ENCODE measurements at regions not wholly inside any gene's neighbourhood (a gene's known extent, or its start where the extent isn't known, plus 50 kb on each side); places are given as distances from the start of the nearest gene placed in this dataset.

GRCh38 chr6:89028774-89029173 lies 51.8 kb upstream of the PNRC1 start:
- TF ChIP-seq POLR2A (IDR thresholded peaks at IDR 0.05) (no peak), EP300 (IDR thresholded peaks at IDR 0.05) (no peak), CTCF (IDR thresholded peaks at IDR 0.05) (no peak)
- WGBS, 3 donors = 92 to 95% (median 93%) methylated on average over 6 of the region's 6 CpGs
- intact Hi-C loops (cut with DNase I) = no loop called here

DNA sequence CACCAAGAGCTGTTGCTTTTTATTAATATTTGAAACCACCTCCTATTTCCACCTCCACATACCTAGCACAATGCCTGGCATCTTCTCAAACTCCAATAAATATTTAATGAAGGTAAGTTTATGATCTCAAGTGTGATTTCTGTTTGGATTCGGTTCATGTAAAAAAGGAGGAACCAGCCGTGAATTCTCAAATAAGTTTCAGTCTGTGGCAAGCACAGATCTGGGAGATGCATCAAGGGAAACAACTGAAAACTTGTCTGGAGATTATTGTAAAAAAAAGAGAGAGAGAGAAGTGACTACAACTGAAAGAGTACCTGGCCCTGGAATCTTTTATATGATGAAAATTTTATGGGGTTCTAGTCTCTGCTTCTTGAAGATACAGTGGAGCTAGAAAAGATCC lies 52.8 kb upstream of the PNRC1 start:
- intact Hi-C loops (cut with DNase I) = no loop called here
- TF ChIP-seq EP300 (IDR thresholded peaks at IDR 0.05) (no peak), POLR2A (IDR thresholded peaks at IDR 0.05) (no peak), CTCF (IDR thresholded peaks at IDR 0.05) (no peak)
- Histone ChIP-seq H3K4me1 (ENCODE audit: insufficient read depth) (peaks cover 7% of the 10 kb centered on the region), H3K27ac (no peak overlapping the region), H3K9me3 (no peaks in the 10 kb centered on the region), H3K36me3 (no peaks in the 10 kb centered on the region), H3K4me3 (no peak overlapping the region), H3K27me3 (no peaks in the 10 kb centered on the region)
- 58 to 69% (median 69%) methylated on average over 2 of the region's 2 CpGs for WGBS, 3 donors
- DNase-seq = no peak

More at GRCh38 chr6:89028774-89029173, 51.8 kb upstream of the PNRC1 start:
- H3K36me3 ChIP-seq = no peaks in the 10 kb centered on the region
- H3K27me3 ChIP-seq = no peaks in the 10 kb centered on the region
- no peak overlapping the region for H3K27ac ChIP-seq
- H3K9me3 ChIP-seq = no peaks in the 10 kb centered on the region
- no peak for DNase-seq
- H3K4me3 ChIP-seq = no peak overlapping the region
- H3K4me1 ChIP-seq (ENCODE audit: insufficient read depth) = peaks cover 4% of the 10 kb centered on the region

DNA sequence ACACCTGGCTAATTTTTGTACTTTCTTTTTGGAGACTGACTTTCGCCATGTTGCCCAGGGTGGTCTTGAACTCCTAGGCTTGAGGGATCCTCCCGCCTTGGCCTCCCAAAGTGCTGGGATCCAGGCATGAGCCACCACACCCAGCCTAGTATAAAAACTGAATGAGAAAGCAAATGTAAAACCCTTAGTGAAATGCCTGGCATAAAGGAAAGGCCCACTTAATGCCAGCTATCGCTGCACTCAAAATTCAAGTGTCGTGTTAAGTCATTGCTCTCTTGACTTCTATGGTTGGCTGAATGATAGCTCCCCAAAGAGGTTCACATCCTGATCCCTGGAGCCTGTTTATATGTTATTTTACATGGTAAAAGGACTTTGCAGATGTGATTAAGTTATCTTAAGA lies 54.4 kb upstream of the PNRC1 start:
- intact Hi-C loops (cut with DNase I) = no loop called here
- peaks cover 7% of the 10 kb centered on the region for H3K4me1 ChIP-seq (ENCODE audit: insufficient read depth)
- DNase-seq = no peak
- H3K36me3 ChIP-seq = no peaks in the 10 kb centered on the region
- H3K9me3 ChIP-seq = no peaks in the 10 kb centered on the region
- no peak overlapping the region for H3K4me3 ChIP-seq
- H3K27me3 ChIP-seq = no peaks in the 10 kb centered on the region
- TF ChIP-seq POLR2A (IDR thresholded peaks at IDR 0.05) = no peak
- TF ChIP-seq EP300 (IDR thresholded peaks at IDR 0.05) = no peak
- TF ChIP-seq CTCF (IDR thresholded peaks at IDR 0.05) = no peak
- WGBS, 3 donors = 97 to 100% (median 98%) methylated on average over 4 of the region's 4 CpGs
- H3K27ac ChIP-seq = no peak overlapping the region

DNA sequence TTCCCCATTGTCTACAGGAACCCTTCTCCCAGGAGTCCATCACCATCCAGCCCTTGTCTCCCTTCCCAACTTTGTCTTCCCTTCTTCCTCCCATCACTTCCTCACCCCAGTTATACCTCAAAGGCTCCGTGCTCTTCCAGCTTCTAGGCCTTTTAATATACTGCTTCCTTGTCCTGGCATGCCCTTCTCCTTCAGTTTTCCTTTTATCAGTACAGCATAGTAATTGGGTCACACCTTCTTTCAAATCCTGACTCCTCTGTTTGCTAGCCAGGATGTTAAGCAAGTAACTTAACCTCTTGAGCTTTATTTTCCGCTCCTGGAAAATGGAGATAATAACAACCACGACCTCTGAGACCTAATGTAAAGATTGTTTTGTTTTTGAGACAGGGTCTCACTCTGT lies 54.9 kb upstream of the PNRC1 start:
- TF ChIP-seq EP300 (IDR thresholded peaks at IDR 0.05) (no peak), POLR2A (IDR thresholded peaks at IDR 0.05) (no peak)
- Histone ChIP-seq H3K27ac (no peak overlapping the region), H3K36me3 (no peaks in the 10 kb centered on the region), H3K9me3 (no peaks in the 10 kb centered on the region), H3K4me1 (ENCODE audit: insufficient read depth) (peaks cover 7% of the 10 kb centered on the region), H3K4me3 (no peak overlapping the region), H3K27me3 (no peaks in the 10 kb centered on the region)
- intact Hi-C loops (cut with DNase I) = no loop called here
- WGBS, 3 donors = 85 to 91% (median 89%) methylated on average over 3 of the region's 3 CpGs
- no peak for DNase-seq

- Histone ChIP-seq H3K4me3 (no peak overlapping the region), H3K9me3 (no peaks in the 10 kb centered on the region), H3K27me3 (no peaks in the 10 kb centered on the region), H3K4me1 (ENCODE audit: insufficient read depth) (peaks cover 7% of the 10 kb centered on the region), H3K36me3 (no peaks in the 10 kb centered on the region), H3K27ac (peak overlapping the region in 1 of 2 donors; percentile 31)
- no peak for TF ChIP-seq CTCF (IDR thresholded peaks at IDR 0.05)
- TF ChIP-seq POLR2A (IDR thresholded peaks at IDR 0.05) = no peak
- TF ChIP-seq EP300 (IDR thresholded peaks at IDR 0.05) = no peak
- DNase-seq = no peak
- intact Hi-C loops (cut with DNase I) = no loop called here
- WGBS, 3 donors = 76 to 97% (median 79%) methylated on average over 2 of the region's 2 CpGs
Measured at GRCh38 chr6:89024456-89024855, 56.1 kb upstream of the PNRC1 start.

Data from ovary (tissue), 7 donors.